ENCODE measurements at regions not wholly inside any gene's neighbourhood (a gene's known extent, or its start where the extent isn't known, plus 50 kb on each side); places are given as distances from the start of the nearest gene placed in this dataset.

DNA sequence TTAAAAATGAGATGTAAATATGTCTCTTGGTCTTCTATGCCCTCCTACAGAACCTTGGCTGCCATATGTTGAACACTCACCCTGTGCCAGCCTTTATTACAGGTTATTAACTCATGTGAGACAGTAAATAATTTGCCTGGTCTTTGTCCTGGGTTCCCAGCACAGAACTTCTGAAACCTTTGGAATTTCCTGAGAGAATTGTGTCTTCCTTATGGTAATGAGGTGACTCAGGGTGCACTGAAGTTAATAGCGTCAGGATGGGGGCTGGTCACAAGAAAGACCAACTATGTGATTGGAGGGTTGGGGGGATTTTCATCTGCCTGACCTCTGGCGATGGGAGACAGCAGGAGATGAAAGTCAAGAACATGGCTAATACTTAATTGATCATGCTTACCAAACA, 289.8 kb upstream of the STS start:
- Histone ChIP-seq H3K4me2 (ENCODE audit: control insufficient read depth, extremely low read depth, insufficient read depth, low read depth, low read length) (no peak overlapping the region), H3K36me3 (ENCODE audit: control insufficient read depth in 2 of 2, extremely low read depth in 1 of 2, insufficient read depth in 2 of 2, low read length in 2 of 2) (no peaks in the 10 kb centered on the region), H3K9ac (ENCODE audit: control insufficient read depth, extremely low read depth, insufficient read depth, low read length) (no peak overlapping the region), H3K79me2 (ENCODE audit: control insufficient read depth, insufficient read depth, low read length) (no peaks in the 10 kb centered on the region), H4K20me1 (ENCODE audit: control insufficient read depth, extremely low read depth, insufficient read depth, low read length) (no peaks in the 10 kb centered on the region), H3K9me3 (ENCODE audit: control insufficient read depth, low read depth, low read length) (no peaks in the 10 kb centered on the region), H3K27me3 (ENCODE audit: control insufficient read depth, extremely low read depth, insufficient read depth, low read length) (no peaks in the 10 kb centered on the region), H2AFZ (ENCODE audit: control insufficient read depth, low read length) (no peak overlapping the region), H3K9me1 (ENCODE audit: control insufficient read depth, extremely low read depth, insufficient read depth, low read length) (no peaks in the 10 kb centered on the region), H3K27ac (ENCODE audit: control insufficient read depth, insufficient read depth, low read length) (no peak overlapping the region), H3K4me1 (ENCODE audit: control insufficient read depth, extremely low read depth, insufficient read depth, low read length) (no peaks in the 10 kb centered on the region), H3K4me3 (ENCODE audit: control insufficient read depth in 2 of 3, extremely low read depth in 1 of 3, insufficient read depth in 2 of 3, low read depth in 1 of 3, low read length in 3 of 3) (no peak overlapping the region)
- dilution Hi-C loops (cut with MboI; ENCODE audit: extremely low pct_ligation_motif_present, low sequenced_read_pairs), result no loop called here
- TF ChIP-seq, protein P1, sequence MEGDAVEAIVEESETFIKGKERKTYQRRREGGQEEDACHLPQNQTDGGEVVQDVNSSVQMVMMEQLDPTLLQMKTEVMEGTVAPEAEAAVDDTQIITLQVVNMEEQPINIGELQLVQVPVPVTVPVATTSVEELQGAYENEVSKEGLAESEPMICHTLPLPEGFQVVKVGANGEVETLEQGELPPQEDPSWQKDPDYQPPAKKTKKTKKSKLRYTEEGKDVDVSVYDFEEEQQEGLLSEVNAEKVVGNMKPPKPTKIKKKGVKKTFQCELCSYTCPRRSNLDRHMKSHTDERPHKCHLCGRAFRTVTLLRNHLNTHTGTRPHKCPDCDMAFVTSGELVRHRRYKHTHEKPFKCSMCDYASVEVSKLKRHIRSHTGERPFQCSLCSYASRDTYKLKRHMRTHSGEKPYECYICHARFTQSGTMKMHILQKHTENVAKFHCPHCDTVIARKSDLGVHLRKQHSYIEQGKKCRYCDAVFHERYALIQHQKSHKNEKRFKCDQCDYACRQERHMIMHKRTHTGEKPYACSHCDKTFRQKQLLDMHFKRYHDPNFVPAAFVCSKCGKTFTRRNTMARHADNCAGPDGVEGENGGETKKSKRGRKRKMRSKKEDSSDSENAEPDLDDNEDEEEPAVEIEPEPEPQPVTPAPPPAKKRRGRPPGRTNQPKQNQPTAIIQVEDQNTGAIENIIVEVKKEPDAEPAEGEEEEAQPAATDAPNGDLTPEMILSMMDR (optimal IDR thresholded peaks at IDR 0.05 in 1 of 3, IDR thresholded peaks at IDR 0.05 in 1 of 3, conservative IDR thresholded peaks at IDR 0.05 in 1 of 3; ENCODE audit: extremely low read depth in 1 of 3, insufficient read depth in 2 of 3, low read length in 3 of 3), result no peak
- TF ChIP-seq EZH2 (IDR thresholded peaks at IDR 0.05; ENCODE audit: low read length), result no peak
- no peak for DNase-seq (ENCODE audit: low read depth, low spot score)
- no peak for FAIRE-seq

DNA sequence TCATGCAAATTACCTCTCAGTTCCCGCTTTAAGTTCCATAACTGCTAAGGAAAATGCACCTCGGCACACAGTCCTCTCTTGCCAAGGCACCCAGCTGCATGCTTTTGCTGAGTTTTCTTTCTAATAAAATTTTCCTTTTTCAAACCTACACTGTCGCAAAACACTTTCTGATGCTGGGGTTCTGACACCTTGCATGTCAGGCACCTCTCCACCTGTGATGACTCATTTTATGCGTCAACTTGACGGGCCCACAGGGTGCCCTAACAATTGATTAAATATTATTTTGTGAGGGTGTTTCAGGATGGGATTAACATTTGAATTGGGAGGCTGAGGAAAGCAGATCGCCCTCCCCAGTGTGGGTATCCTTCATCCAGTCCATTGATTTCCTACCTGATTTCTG, 291.0 kb upstream of the STS start:
- H3K9ac ChIP-seq (ENCODE audit: control insufficient read depth, extremely low read depth, insufficient read depth, low read length), result no peak overlapping the region
- H3K27ac ChIP-seq (ENCODE audit: control insufficient read depth, insufficient read depth, low read length), result no peak overlapping the region
- H3K9me1 ChIP-seq (ENCODE audit: control insufficient read depth, extremely low read depth, insufficient read depth, low read length), result no peaks in the 10 kb centered on the region
- no peaks in the 10 kb centered on the region for H3K9me3 ChIP-seq (ENCODE audit: control insufficient read depth, low read depth, low read length)
- no peaks in the 10 kb centered on the region for H4K20me1 ChIP-seq (ENCODE audit: control insufficient read depth, extremely low read depth, insufficient read depth, low read length)
- H3K36me3 ChIP-seq (ENCODE audit: control insufficient read depth in 2 of 2, extremely low read depth in 1 of 2, insufficient read depth in 2 of 2, low read length in 2 of 2), result no peaks in the 10 kb centered on the region
- dilution Hi-C loops (cut with MboI; ENCODE audit: extremely low pct_ligation_motif_present, low sequenced_read_pairs), result no loop called here
- no peaks in the 10 kb centered on the region for H3K4me1 ChIP-seq (ENCODE audit: control insufficient read depth, extremely low read depth, insufficient read depth, low read length)
- FAIRE-seq, result no peak
- no peak overlapping the region for H3K4me2 ChIP-seq (ENCODE audit: control insufficient read depth, extremely low read depth, insufficient read depth, low read depth, low read length)
- no peak overlapping the region for H3K4me3 ChIP-seq (ENCODE audit: control insufficient read depth in 2 of 3, extremely low read depth in 1 of 3, insufficient read depth in 2 of 3, low read depth in 1 of 3, low read length in 3 of 3)
- H2AFZ ChIP-seq (ENCODE audit: control insufficient read depth, low read length), result no peak overlapping the region
- DNase-seq (ENCODE audit: low read depth, low spot score), result no peak
- no peaks in the 10 kb centered on the region for H3K79me2 ChIP-seq (ENCODE audit: control insufficient read depth, insufficient read depth, low read length)
- no peaks in the 10 kb centered on the region for H3K27me3 ChIP-seq (ENCODE audit: control insufficient read depth, extremely low read depth, insufficient read depth, low read length)
- TF ChIP-seq, protein P1 (optimal IDR thresholded peaks at IDR 0.05 in 1 of 3, IDR thresholded peaks at IDR 0.05 in 1 of 3, conservative IDR thresholded peaks at IDR 0.05 in 1 of 3; ENCODE audit: extremely low read depth in 1 of 3, insufficient read depth in 2 of 3, low read length in 3 of 3), result no peak
- TF ChIP-seq EZH2 (IDR thresholded peaks at IDR 0.05; ENCODE audit: low read length), result no peak

Data from keratinocyte (primary cell).